ENCODE measurements at regions not wholly inside any gene's neighbourhood (a gene's known extent, or its start where the extent isn't known, plus 50 kb on each side); places are given as distances from the start of the nearest gene placed in this dataset.

DNA sequence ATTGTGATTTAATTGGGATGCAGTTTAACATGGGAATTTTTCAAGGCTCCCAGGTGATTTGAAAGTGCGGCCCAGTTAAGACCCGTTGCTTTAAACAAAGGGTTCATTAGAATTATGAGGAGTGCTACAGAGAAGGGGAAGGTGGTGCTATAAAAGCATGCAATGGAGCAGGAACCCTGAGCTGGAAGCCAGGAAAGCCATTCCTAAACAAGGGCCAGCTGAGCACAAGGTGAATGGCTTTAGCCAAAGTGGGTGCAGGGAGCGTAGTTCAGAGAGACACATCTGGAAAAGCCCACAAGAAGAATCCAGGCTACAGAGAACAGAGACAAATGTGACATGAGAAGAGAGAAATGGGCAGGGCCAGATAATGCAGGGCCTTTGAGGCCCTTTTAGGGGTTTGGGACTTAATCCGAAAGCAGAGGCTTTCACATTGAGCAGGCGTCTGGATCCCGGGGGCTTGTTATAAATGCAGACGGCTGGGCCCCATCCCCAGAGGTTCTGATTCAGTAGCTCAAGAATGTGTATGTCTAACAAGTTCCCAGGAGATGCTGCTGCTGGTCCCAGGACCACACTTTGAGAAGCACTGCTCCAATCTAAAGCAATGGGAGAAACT lies 138.1 kb upstream of the WWC1 start:
- TF ChIP-seq CTCF (IDR thresholded peaks at IDR 0.05 in 8 of 11, conservative IDR thresholded peaks at IDR 0.05 in 3 of 11) = no peak
- no peak for TF ChIP-seq POLR2A (IDR thresholded peaks at IDR 0.05)
- no peak for TF ChIP-seq POLR2AphosphoS5 (IDR thresholded peaks at IDR 0.05)
